ENCODE measurements at regions not wholly inside any gene's neighbourhood (a gene's known extent, or its start where the extent isn't known, plus 50 kb on each side); places are given as distances from the start of the nearest gene placed in this dataset.

DNA sequence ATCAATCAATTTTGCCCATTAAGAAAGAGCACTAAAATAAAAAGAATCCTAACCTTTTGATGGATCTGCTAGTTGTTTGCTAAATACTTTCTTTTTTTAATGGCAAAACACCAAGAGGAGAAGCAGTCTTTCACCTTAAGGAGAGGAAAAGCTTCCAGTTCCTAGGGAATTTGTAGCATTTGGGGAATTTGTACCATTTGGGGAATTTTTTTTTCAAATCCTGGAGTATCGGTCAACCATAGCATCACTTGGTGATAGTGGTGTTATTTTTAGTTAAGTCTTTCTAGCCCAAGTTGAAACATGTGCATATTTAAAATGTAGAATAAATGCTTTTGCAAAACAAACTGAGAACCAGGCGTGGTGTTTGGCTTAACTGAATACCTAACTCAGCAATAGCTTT, 117.5 kb upstream of the SEMA6D start:
- TF ChIP-seq, protein P1, sequence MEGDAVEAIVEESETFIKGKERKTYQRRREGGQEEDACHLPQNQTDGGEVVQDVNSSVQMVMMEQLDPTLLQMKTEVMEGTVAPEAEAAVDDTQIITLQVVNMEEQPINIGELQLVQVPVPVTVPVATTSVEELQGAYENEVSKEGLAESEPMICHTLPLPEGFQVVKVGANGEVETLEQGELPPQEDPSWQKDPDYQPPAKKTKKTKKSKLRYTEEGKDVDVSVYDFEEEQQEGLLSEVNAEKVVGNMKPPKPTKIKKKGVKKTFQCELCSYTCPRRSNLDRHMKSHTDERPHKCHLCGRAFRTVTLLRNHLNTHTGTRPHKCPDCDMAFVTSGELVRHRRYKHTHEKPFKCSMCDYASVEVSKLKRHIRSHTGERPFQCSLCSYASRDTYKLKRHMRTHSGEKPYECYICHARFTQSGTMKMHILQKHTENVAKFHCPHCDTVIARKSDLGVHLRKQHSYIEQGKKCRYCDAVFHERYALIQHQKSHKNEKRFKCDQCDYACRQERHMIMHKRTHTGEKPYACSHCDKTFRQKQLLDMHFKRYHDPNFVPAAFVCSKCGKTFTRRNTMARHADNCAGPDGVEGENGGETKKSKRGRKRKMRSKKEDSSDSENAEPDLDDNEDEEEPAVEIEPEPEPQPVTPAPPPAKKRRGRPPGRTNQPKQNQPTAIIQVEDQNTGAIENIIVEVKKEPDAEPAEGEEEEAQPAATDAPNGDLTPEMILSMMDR (IDR thresholded peaks at IDR 0.05 in 2 of 3, conservative IDR thresholded peaks at IDR 0.05 in 1 of 3; ENCODE audit: control insufficient read depth in 2 of 3, extremely low read depth in 1 of 3, insufficient read depth in 1 of 3, low read depth in 3 of 3, low read length in 3 of 3) = no peak
- no peak for TF ChIP-seq EP300 (IDR thresholded peaks at IDR 0.05; ENCODE audit: borderline replicate concordance in 1 of 2, control insufficient read depth in 1 of 2, low read depth in 2 of 2, low read length in 2 of 2)
- TF ChIP-seq, protein P2, sequence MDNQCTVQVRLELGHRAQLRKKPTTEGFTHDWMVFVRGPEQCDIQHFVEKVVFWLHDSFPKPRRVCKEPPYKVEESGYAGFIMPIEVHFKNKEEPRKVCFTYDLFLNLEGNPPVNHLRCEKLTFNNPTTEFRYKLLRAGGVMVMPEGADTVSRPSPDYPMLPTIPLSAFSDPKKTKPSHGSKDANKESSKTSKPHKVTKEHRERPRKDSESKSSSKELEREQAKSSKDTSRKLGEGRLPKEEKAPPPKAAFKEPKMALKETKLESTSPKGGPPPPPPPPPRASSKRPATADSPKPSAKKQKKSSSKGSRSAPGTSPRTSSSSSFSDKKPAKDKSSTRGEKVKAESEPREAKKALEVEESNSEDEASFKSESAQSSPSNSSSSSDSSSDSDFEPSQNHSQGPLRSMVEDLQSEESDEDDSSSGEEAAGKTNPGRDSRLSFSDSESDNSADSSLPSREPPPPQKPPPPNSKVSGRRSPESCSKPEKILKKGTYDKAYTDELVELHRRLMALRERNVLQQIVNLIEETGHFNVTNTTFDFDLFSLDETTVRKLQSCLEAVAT (IDR thresholded peaks at IDR 0.05) = no peak
- no peak for TF ChIP-seq NFYB (IDR thresholded peaks at IDR 0.05; ENCODE audit: insufficient read depth, low read depth, low read length)

Measured in GM12878 (cell line).